Prostate gland (tissue), 2 donors: ENCODE measurements at regions not wholly inside any gene's neighbourhood (a gene's known extent, or its start where the extent isn't known, plus 50 kb on each side); places are given as distances from the start of the nearest gene placed in this dataset.

Experiments
- DNase-seq: peaks from one replicate; pipeline ENCODE4 v3.0.0-alpha.2; 2019; ENCODE audit warnings: low spot score
- H3K27ac ChIP-seq, 2 donors: fragments of 200-600 bp; sonication (generic); 2 replicates each; pipeline ENCODE4 v1.5.1; 2017 to 2019
- H3K27me3 ChIP-seq: fragments of 200-600 bp; sonication (generic); replicated peaks from 2 replicates; pipeline ENCODE4 v1.5.1; 2019; ENCODE audit not compliant: insufficient read depth
- H3K36me3 ChIP-seq, 2 donors: fragments of 200-600 bp; sonication (generic); 1 replicate in 1 of 2; 2 replicates in 1 of 2; pipeline versions ENCODE4 v1.5.1 to v1.8.1; 2017 to 2019
- H3K4me1 ChIP-seq: fragments of 200-600 bp; sonication (generic); replicated peaks from 2 replicates; pipeline ENCODE4 v1.5.1; 2019
- H3K4me3 ChIP-seq, 2 donors: fragments of 200-600 bp; sonication (generic); 2 replicates each; pipeline ENCODE4 v1.5.1; 2017 to 2019
- H3K9me3 ChIP-seq: fragments of 200-600 bp; sonication (generic); 2 replicates; pipeline ENCODE4 v1.5.1; 2017
- POLR2A ChIP-seq: fragments of 450-650 bp; IDR thresholded peaks from one replicate; pipeline ENCODE4 v1.6.1; 2016; ENCODE audit warnings: antibody characterized with exemption, mild to moderate bottlenecking
- POLR2AphosphoS5 ChIP-seq: sonication (generic); formaldehyde crosslinking; IDR thresholded peaks from one replicate; pipeline ENCODE4 v1.6.1; 2017; ENCODE audit warnings: antibody characterized with exemption
- WGBS: methylation state at CpG from one replicate; pipeline ENCODE4 v1.1.5; 2018; 5-methylcytosine and 5-hydroxymethylcytosine counted together
- intact Hi-C: fragments of 100-400 bp; cut with DNase I; formaldehyde crosslinking; loops from one replicate; pipeline ENCODE4 v1.14.2; 2022
- TF ChIP-seq, protein P1 (sequence below), 4 experiments: fragments of 200-600 bp in 2 of 4; fragments of 450-650 bp in 2 of 4; sonication (generic) in 2 of 4; IDR thresholded peaks; 1 replicate in 3 of 4; 2 replicates in 1 of 4; pipeline ENCODE4 v1.5.1; 2016 to 2019; ENCODE audit warnings: antibody characterized with exemption in 4 of 4, mild to moderate bottlenecking in 2 of 4, moderate library complexity in 2 of 4

- intact Hi-C loops = no loop called here
- DNase-seq = no peak
- Histone ChIP-seq H3K27me3 (no peaks in the 10 kb centered on the region), H3K36me3 (no peaks in the 10 kb centered on the region), H3K9me3 (no peaks in the 10 kb centered on the region), H3K4me1 (no peaks in the 10 kb centered on the region), H3K4me3 (no peak overlapping the region), H3K27ac (no peak overlapping the region)
- TF ChIP-seq POLR2A (no peak), POLR2AphosphoS5 (no peak)
- TF ChIP-seq, protein P1, sequence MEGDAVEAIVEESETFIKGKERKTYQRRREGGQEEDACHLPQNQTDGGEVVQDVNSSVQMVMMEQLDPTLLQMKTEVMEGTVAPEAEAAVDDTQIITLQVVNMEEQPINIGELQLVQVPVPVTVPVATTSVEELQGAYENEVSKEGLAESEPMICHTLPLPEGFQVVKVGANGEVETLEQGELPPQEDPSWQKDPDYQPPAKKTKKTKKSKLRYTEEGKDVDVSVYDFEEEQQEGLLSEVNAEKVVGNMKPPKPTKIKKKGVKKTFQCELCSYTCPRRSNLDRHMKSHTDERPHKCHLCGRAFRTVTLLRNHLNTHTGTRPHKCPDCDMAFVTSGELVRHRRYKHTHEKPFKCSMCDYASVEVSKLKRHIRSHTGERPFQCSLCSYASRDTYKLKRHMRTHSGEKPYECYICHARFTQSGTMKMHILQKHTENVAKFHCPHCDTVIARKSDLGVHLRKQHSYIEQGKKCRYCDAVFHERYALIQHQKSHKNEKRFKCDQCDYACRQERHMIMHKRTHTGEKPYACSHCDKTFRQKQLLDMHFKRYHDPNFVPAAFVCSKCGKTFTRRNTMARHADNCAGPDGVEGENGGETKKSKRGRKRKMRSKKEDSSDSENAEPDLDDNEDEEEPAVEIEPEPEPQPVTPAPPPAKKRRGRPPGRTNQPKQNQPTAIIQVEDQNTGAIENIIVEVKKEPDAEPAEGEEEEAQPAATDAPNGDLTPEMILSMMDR (IDR thresholded peaks at IDR 0.05) = no peak
- WGBS = 36% methylated on average over 2 of the region's 2 CpGs
These were observed 278.8 kb downstream of the HDGFL1 start for GRCh38 chr6:22848121-22848520.

- Histone ChIP-seq H3K36me3 (no peaks in the 10 kb centered on the region), H3K27me3 (no peaks in the 10 kb centered on the region), H3K9me3 (no peaks in the 10 kb centered on the region), H3K4me1 (no peaks in the 10 kb centered on the region), H3K4me3 (no peak overlapping the region), H3K27ac (no peak overlapping the region)
- TF ChIP-seq POLR2AphosphoS5 = no peak
- TF ChIP-seq, protein P1 (IDR thresholded peaks at IDR 0.05) = no peak
- TF ChIP-seq POLR2A = no peak
- DNase-seq = no peak
- intact Hi-C loops = no loop called here
These were observed 280.6 kb downstream of the HDGFL1 start for GRCh38 chr6:22849921-22850320.

GRCh38 chr6:22852101-22852500, 282.7 kb downstream of the HDGFL1 start:
- Histone ChIP-seq H3K27ac (no peak overlapping the region), H3K27me3 (no peaks in the 10 kb centered on the region), H3K9me3 (no peaks in the 10 kb centered on the region), H3K4me1 (no peaks in the 10 kb centered on the region), H3K4me3 (no peak overlapping the region), H3K36me3 (no peaks in the 10 kb centered on the region)
- TF ChIP-seq, protein P1 (IDR thresholded peaks at IDR 0.05) = no peak
- no peak for TF ChIP-seq POLR2AphosphoS5
- no peak for TF ChIP-seq POLR2A
- intact Hi-C loops = no loop called here
- DNase-seq = no peak
- WGBS = 76% methylated on average over 4 of the region's 4 CpGs

GRCh38 chr6:22873513-22874136, 304.3 kb downstream of the HDGFL1 start:
- no peaks in the 10 kb centered on the region for H3K27me3 ChIP-seq
- H3K4me3 ChIP-seq = no peak overlapping the region
- peak; percentile 45 for DNase-seq
- H3K36me3 ChIP-seq = no peaks in the 10 kb centered on the region
- H3K9me3 ChIP-seq = no peaks in the 10 kb centered on the region
- TF ChIP-seq POLR2A (no peak), POLR2AphosphoS5 (peak; percentile 67)
- H3K4me1 ChIP-seq = no peaks in the 10 kb centered on the region
- 23% methylated on average over 4 of the region's 4 CpGs for WGBS
- H3K27ac ChIP-seq = no peak overlapping the region
- intact Hi-C loops = loop anchor here (5.0 to 10.0 kb wide), 3 partner anchors 46 to 829 kb away; no protein-coding TSS in a partner anchor

DNA sequence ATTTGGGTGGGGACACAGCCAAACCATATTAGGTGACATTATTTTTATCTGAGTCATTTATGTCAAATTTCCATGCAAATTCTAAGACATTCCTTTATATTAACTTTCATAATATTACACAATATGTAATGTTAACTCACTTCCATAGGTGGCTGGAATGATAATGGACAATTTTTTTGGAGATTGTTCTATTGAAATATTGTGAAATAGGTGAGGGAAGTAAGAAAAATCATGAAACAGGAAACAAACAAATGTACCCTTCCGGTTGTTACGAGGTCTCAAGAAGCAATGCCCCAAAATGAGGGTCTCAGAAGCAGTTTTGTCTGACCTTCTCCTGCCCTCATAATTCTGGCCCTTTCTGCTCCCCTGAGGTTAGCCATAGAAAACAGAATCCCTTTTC, 306.5 kb downstream of the HDGFL1 start:
- intact Hi-C loops = loop anchor here (10.0 kb wide), 2 partner anchors 79 to 831 kb away; no protein-coding TSS in a partner anchor
- 90% methylated on average over 2 of the region's 2 CpGs for WGBS

More for the DNA sequence above, 306.5 kb downstream of the HDGFL1 start:
- Histone ChIP-seq H3K36me3 (no peaks in the 10 kb centered on the region), H3K27ac (no peak overlapping the region), H3K4me3 (no peak overlapping the region), H3K27me3 (no peaks in the 10 kb centered on the region), H3K9me3 (no peaks in the 10 kb centered on the region), H3K4me1 (no peaks in the 10 kb centered on the region)
- TF ChIP-seq POLR2AphosphoS5 = no peak
- TF ChIP-seq, protein P1 (IDR thresholded peaks at IDR 0.05) = no peak
- TF ChIP-seq POLR2A = no peak
- DNase-seq = no peak
